Endodermal cell (in vitro differentiated cells): ENCODE measurements at regions not wholly inside any gene's neighbourhood (a gene's known extent, or its start where the extent isn't known, plus 50 kb on each side); places are given as distances from the start of the nearest gene placed in this dataset.

Experiments
- DNase-seq: peaks from one replicate; pipeline ENCODE4 v3.0.0-alpha.2; 2017
- H3K27ac ChIP-seq: 2 replicates; pipeline ENCODE4 v1.5.1; 2013; ENCODE audit warnings: mild to moderate bottlenecking, low read depth, low read length, moderate library complexity
- H3K27me3 ChIP-seq: 2 replicates; pipeline ENCODE4 v1.6.1; 2013; ENCODE audit warnings: mild to moderate bottlenecking, low read length, moderate library complexity; ENCODE audit not compliant: insufficient read depth, control insufficient read depth, poor library complexity, severe bottlenecking
- H3K36me3 ChIP-seq: 2 replicates; pipeline ENCODE4 v1.7.0; 2013; ENCODE audit warnings: mild to moderate bottlenecking, low read length, moderate library complexity; ENCODE audit not compliant: control insufficient read depth, insufficient read depth
- H3K4me1 ChIP-seq: one replicate; pipeline ENCODE4 v1.7.0; 2013; ENCODE audit warnings: low read length; ENCODE audit not compliant: control insufficient read depth, insufficient read depth
- H3K4me3 ChIP-seq: 2 replicates; pipeline ENCODE4 v1.5.1; 2013; ENCODE audit warnings: mild to moderate bottlenecking, low read length, moderate library complexity
- H3K9ac ChIP-seq: 2 replicates; pipeline ENCODE4 v1.6.1; 2013; ENCODE audit warnings: mild to moderate bottlenecking, low read length, moderate library complexity; ENCODE audit not compliant: poor library complexity, severe bottlenecking; ENCODE audit errors: extremely low read depth
- H3K9me3 ChIP-seq: 2 replicates; pipeline ENCODE4 v1.6.1; 2013; ENCODE audit warnings: mild to moderate bottlenecking, low read length, moderate library complexity; ENCODE audit not compliant: control insufficient read depth
- H3K27ac Mint-ChIP-seq: 2 replicates; pipeline ENCODE4 v1.8.0; 2020; ENCODE audit warnings: mixed read lengths
- H3K27me3 Mint-ChIP-seq: 2 replicates; pipeline ENCODE4 v1.8.0; 2021; ENCODE audit warnings: mild to moderate bottlenecking, mixed read lengths; ENCODE audit not compliant: insufficient read depth
- H3K36me3 Mint-ChIP-seq: 2 replicates; pipeline ENCODE4 v1.8.0; 2020; ENCODE audit warnings: low read depth, mixed read lengths
- H3K4me1 Mint-ChIP-seq: 2 replicates; pipeline ENCODE4 v1.8.0; 2020; ENCODE audit warnings: mixed read lengths
- H3K4me3 Mint-ChIP-seq: 2 replicates; pipeline ENCODE4 v1.8.0; 2020; ENCODE audit warnings: mild to moderate bottlenecking, moderate library complexity, mixed read lengths
- H3K9me3 Mint-ChIP-seq: 2 replicates; pipeline ENCODE4 v1.8.0; 2020; ENCODE audit warnings: mild to moderate bottlenecking, mixed read lengths
- CTCF ChIP-seq: fragments of 200-600 bp; sonication (generic); conservative IDR thresholded peaks from 2 replicates; pipeline ENCODE4 v1.5.0; 2021; ENCODE audit warnings: antibody characterized with exemption, mild to moderate bottlenecking
- WGBS, 2 experiments: methylation state at CpG; one replicate each; pipeline versions ENCODE4 v1.1.5 to v1.1.7; 2013; ENCODE audit warnings: missing lambda C conversion rate in 2 of 2, mixed read lengths in 1 of 2; ENCODE audit not compliant: insufficient coverage in 1 of 2, insufficient read length in 1 of 2; 5-methylcytosine and 5-hydroxymethylcytosine counted together

DNA sequence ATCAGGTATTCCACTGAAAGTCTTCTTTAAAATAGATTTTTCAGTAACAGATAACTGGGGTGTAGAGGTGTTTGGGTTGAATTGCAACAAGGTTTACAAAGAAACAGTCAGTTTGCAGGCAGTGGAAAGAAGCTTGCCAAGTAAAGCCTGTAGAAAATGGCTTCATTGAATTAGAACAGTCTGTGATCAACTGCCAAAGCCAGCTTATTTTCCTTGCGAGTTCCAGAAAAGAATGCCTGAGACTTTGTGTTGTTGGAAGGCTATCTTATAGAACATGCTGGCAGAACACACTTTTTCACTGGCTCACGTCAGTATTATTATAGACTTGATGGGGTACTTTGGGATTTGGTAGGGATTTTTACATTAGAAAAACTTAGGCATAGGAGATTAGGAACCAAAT is 601.0 kb downstream of the XIRP2 start:
- H3K4me1 ChIP-seq: no peaks in the 10 kb centered on the region

GRCh38 chr2:167487728-167488127 is 599.4 kb downstream of the XIRP2 start:
- Histone ChIP-seq H3K4me1 (no peaks in the 10 kb centered on the region), H3K27ac (no peak overlapping the region), H3K9me3 (no peaks in the 10 kb centered on the region), H3K4me3 (no peak overlapping the region), H3K36me3 (no peaks in the 10 kb centered on the region), H3K27me3 (no peaks in the 10 kb centered on the region), H3K9ac (no peak overlapping the region)
- WGBS, 2 experiments: 82 to 93% methylated on average over 3 of the region's 3 CpGs
- no peak overlapping the region for H3K27ac Mint-ChIP-seq
- TF ChIP-seq CTCF: no peak
- no peak for DNase-seq
- peaks cover 3% of the 10 kb centered on the region for H3K36me3 Mint-ChIP-seq
- H3K9me3 Mint-ChIP-seq: no peaks in the 10 kb centered on the region
- H3K27me3 Mint-ChIP-seq: no peaks in the 10 kb centered on the region
- H3K4me3 Mint-ChIP-seq: no peak overlapping the region
- no peaks in the 10 kb centered on the region for H3K4me1 Mint-ChIP-seq

More for the DNA sequence above, 601.0 kb downstream of the XIRP2 start:
- no peak for TF ChIP-seq CTCF
- 80 to 91% methylated on average over 2 of the region's 2 CpGs for WGBS, 2 experiments
- H3K27me3 ChIP-seq: no peaks in the 10 kb centered on the region
- H3K9ac ChIP-seq: no peak overlapping the region
- Mint-ChIP-seq H3K36me3 (no peaks in the 10 kb centered on the region), H3K27ac (no peak overlapping the region), H3K4me3 (no peak overlapping the region), H3K9me3 (no peaks in the 10 kb centered on the region), H3K27me3 (no peaks in the 10 kb centered on the region), H3K4me1 (no peaks in the 10 kb centered on the region)
- no peaks in the 10 kb centered on the region for H3K36me3 ChIP-seq
- no peak overlapping the region for H3K4me3 ChIP-seq
- no peak for DNase-seq
- H3K9me3 ChIP-seq: no peaks in the 10 kb centered on the region
- H3K27ac ChIP-seq: no peak overlapping the region

- no peaks in the 10 kb centered on the region for H3K9me3 Mint-ChIP-seq
- no peak overlapping the region for H3K4me3 Mint-ChIP-seq
- DNase-seq: no peak
- H3K4me3 ChIP-seq: no peak overlapping the region
- H3K4me1 Mint-ChIP-seq: peaks cover 4% of the 10 kb centered on the region
- H3K9me3 ChIP-seq: no peaks in the 10 kb centered on the region
- peaks cover 3% of the 10 kb centered on the region for H3K4me1 ChIP-seq
- peaks cover 3% of the 10 kb centered on the region for H3K36me3 Mint-ChIP-seq
- no peak overlapping the region for H3K27ac ChIP-seq
- no peaks in the 10 kb centered on the region for H3K27me3 Mint-ChIP-seq
- TF ChIP-seq CTCF: no peak
- H3K9ac ChIP-seq: no peak overlapping the region
- H3K27ac Mint-ChIP-seq: no peak overlapping the region
- WGBS, 2 experiments: 94 to 100% methylated on average over 1 of the region's 1 CpG
- H3K36me3 ChIP-seq: no peaks in the 10 kb centered on the region
- H3K27me3 ChIP-seq: no peaks in the 10 kb centered on the region
Measured at GRCh38 chr2:167484875-167485274, 596.6 kb downstream of the XIRP2 start.
